Neutrophil (primary cell): ENCODE measurements at regions not wholly inside any gene's neighbourhood (a gene's known extent, or its start where the extent isn't known, plus 50 kb on each side); places are given as distances from the start of the nearest gene placed in this dataset.
"Not testable (repeated sequence)": the region's sequence is repeated elsewhere in the genome, so short reads cannot be mapped to it uniquely, and the experiment has no call there.

ENCODE experiments used
- H3K27ac ChIP-seq: fragments of 200-600 bp; sonication (generic); 2 replicates; pipeline ENCODE4 v1.5.1; 2016; ENCODE audit warnings: mild to moderate bottlenecking, moderate library complexity
- H3K27me3 ChIP-seq: fragments of 200-600 bp; sonication (generic); 2 replicates; pipeline ENCODE4 v1.6.0; 2016; ENCODE audit warnings: mild to moderate bottlenecking
- H3K36me3 ChIP-seq: fragments of 200-600 bp; sonication (generic); 2 replicates; pipeline ENCODE4 v1.5.1; 2017
- H3K4me1 ChIP-seq, 2 experiments: fragments of 200-600 bp in 1 of 2; sonication (generic) in 1 of 2; 1 replicate in 1 of 2; 2 replicates in 1 of 2; pipeline versions ENCODE4 v1.5.1 to v1.6.1; 2013 to 2016; ENCODE audit warnings: low read depth in 1 of 2, low read length in 1 of 2, mild to moderate bottlenecking in 1 of 2, moderate library complexity in 1 of 2; ENCODE audit not compliant: control insufficient read depth in 1 of 2, insufficient read depth in 1 of 2
- H3K4me3 ChIP-seq, 2 experiments: fragments of 200-600 bp in 1 of 2; sonication (generic) in 1 of 2; 1 replicate in 1 of 2; 2 replicates in 1 of 2; pipeline ENCODE4 v1.5.1; 2013 to 2016; ENCODE audit warnings: low read depth in 1 of 2, low read length in 1 of 2, mild to moderate bottlenecking in 1 of 2, moderate library complexity in 1 of 2
- H3K9me3 ChIP-seq: fragments of 200-600 bp; sonication (generic); 2 replicates; pipeline ENCODE4 v1.5.1; 2016
- CTCF ChIP-seq: fragments of 200-600 bp; sonication (generic); IDR thresholded peaks from 2 replicates; pipeline ENCODE4 v1.5.1; 2016; ENCODE audit warnings: antibody characterized with exemption

GRCh38 chr20:12835999-12836398 lies 172.8 kb upstream of the SPTLC3 start:
- TF ChIP-seq CTCF: no peak
- Histone ChIP-seq H3K27ac (no peak overlapping the region), H3K4me1 (no peaks in the 10 kb centered on the region), H3K4me3 (no peak overlapping the region), H3K36me3 (no peaks in the 10 kb centered on the region), H3K9me3 (no peaks in the 10 kb centered on the region), H3K27me3 (no peaks in the 10 kb centered on the region)

GRCh38 chr20:12837646-12838045 lies 171.1 kb upstream of the SPTLC3 start:
- H3K36me3 ChIP-seq: no peaks in the 10 kb centered on the region
- H3K27me3 ChIP-seq: no peaks in the 10 kb centered on the region
- H3K9me3 ChIP-seq: no peaks in the 10 kb centered on the region
- H3K4me1 ChIP-seq: no peaks in the 10 kb centered on the region
- no peak overlapping the region for H3K4me3 ChIP-seq
- TF ChIP-seq CTCF: no peak
- no peak overlapping the region for H3K27ac ChIP-seq

GRCh38 chr20:12838261-12838866 lies 170.4 kb upstream of the SPTLC3 start:
- no peak for TF ChIP-seq CTCF
- H3K9me3 ChIP-seq: no peaks in the 10 kb centered on the region
- no peak overlapping the region for H3K4me3 ChIP-seq
- no peaks in the 10 kb centered on the region for H3K27me3 ChIP-seq
- H3K36me3 ChIP-seq: no peaks in the 10 kb centered on the region
- H3K4me1 ChIP-seq: no peaks in the 10 kb centered on the region
- H3K27ac ChIP-seq: no peak overlapping the region

- TF ChIP-seq CTCF: no peak
Observed at GRCh38 chr20:12847872-12848271, 160.9 kb upstream of the SPTLC3 start.

GRCh38 chr20:12849225-12849910 lies 159.4 kb upstream of the SPTLC3 start:
- Histone ChIP-seq H3K27me3 (no peaks in the 10 kb centered on the region), H3K27ac (no peak overlapping the region), H3K36me3 (no peaks in the 10 kb centered on the region), H3K4me1 (no peaks in the 10 kb centered on the region), H3K9me3 (no peaks in the 10 kb centered on the region), H3K4me3 (no peak overlapping the region)
- no peak for TF ChIP-seq CTCF

More at GRCh38 chr20:12847872-12848271, 160.9 kb upstream of the SPTLC3 start:
- no peaks in the 10 kb centered on the region for H3K36me3 ChIP-seq
- no peak overlapping the region for H3K4me3 ChIP-seq
- no peak overlapping the region for H3K27ac ChIP-seq
- H3K9me3 ChIP-seq: no peaks in the 10 kb centered on the region
- no peaks in the 10 kb centered on the region for H3K4me1 ChIP-seq
- no peaks in the 10 kb centered on the region for H3K27me3 ChIP-seq

GRCh38 chr20:12857643-12858042 lies 151.1 kb upstream of the SPTLC3 start:
- not testable (repeated sequence) for H3K9me3 ChIP-seq, H3K4me3 ChIP-seq, H3K27ac ChIP-seq, H3K4me1 ChIP-seq, H3K27me3 ChIP-seq, H3K36me3 ChIP-seq
